Stimulated activated CD4-positive, alpha-beta T cell treated with anti-CD3 and anti-CD28 coated beads, Interleukin-15, amount 100 ng/mL, for 24 hours (primary cell): ENCODE measurements at regions not wholly inside any gene's neighbourhood (a gene's known extent, or its start where the extent isn't known, plus 50 kb on each side); places are given as distances from the start of the nearest gene placed in this dataset.

Experiments used
- DNase-seq: peaks from one replicate; pipeline ENCODE4 v3.0.0-alpha.2; 2020

- no peak for DNase-seq
Measured at GRCh38 chr18:73509460-73509859, 638.2 kb downstream of the FBXO15 start.

GRCh38 chr18:73503326-73503725 lies 635.5 kb upstream of the NETO1 start:
- no peak for DNase-seq

- no peak for DNase-seq
Measured at GRCh38 chr18:73487966-73488365, 620.2 kb upstream of the NETO1 start.

GRCh38 chr18:73485166-73485565 lies 617.4 kb upstream of the NETO1 start:
- no peak for DNase-seq

- no peak for DNase-seq
Measured at GRCh38 chr18:73482901-73483300, 615.1 kb upstream of the NETO1 start.

- no peak for DNase-seq
Measured at GRCh38 chr18:73479477-73479876, 611.7 kb upstream of the NETO1 start.

- DNase-seq: no peak
Measured at GRCh38 chr18:73478191-73478590, 610.4 kb upstream of the NETO1 start.

- DNase-seq: no peak
Measured at GRCh38 chr18:73476031-73476430, 608.2 kb upstream of the NETO1 start.

GRCh38 chr18:73462092-73462491 lies 594.3 kb upstream of the NETO1 start:
- no peak for DNase-seq

- DNase-seq: no peak
Measured at GRCh38 chr18:73461780-73462059, 593.9 kb upstream of the NETO1 start.

GRCh38 chr18:73461038-73461779 lies 593.4 kb upstream of the NETO1 start:
- DNase-seq: no peak

- no peak for DNase-seq
Measured at GRCh38 chr18:73458186-73458964, 590.6 kb upstream of the NETO1 start.

- DNase-seq: no peak
Measured at GRCh38 chr18:73456643-73457042, 588.9 kb upstream of the NETO1 start.

- DNase-seq: no peak
Measured at GRCh38 chr18:73452866-73453265, 585.1 kb upstream of the NETO1 start.

GRCh38 chr18:73446502-73446901 lies 578.7 kb upstream of the NETO1 start:
- DNase-seq: no peak

- DNase-seq: no peak
Measured at GRCh38 chr18:73431620-73432019, 563.8 kb upstream of the NETO1 start.

- no peak for DNase-seq
Measured at GRCh38 chr18:73421010-73421409, 553.2 kb upstream of the NETO1 start.

- DNase-seq: no peak
Measured at GRCh38 chr18:73419531-73419930, 551.7 kb upstream of the NETO1 start.

GRCh38 chr18:73414598-73414997 lies 546.8 kb upstream of the NETO1 start:
- no peak for DNase-seq

GRCh38 chr18:73414069-73414468 lies 546.3 kb upstream of the NETO1 start:
- no peak for DNase-seq

- DNase-seq: no peak
Measured at GRCh38 chr18:73409242-73409641, 541.5 kb upstream of the NETO1 start.

- DNase-seq: no peak
Measured at GRCh38 chr18:73408469-73408868, 540.7 kb upstream of the NETO1 start.

- DNase-seq: no peak
Measured at GRCh38 chr18:73407506-73407905, 539.7 kb upstream of the NETO1 start.

GRCh38 chr18:73384246-73384645 lies 516.5 kb upstream of the NETO1 start:
- DNase-seq: no peak

GRCh38 chr18:73381699-73382036 lies 513.9 kb upstream of the NETO1 start:
- DNase-seq: no peak
